Caco-2 (cell line): ENCODE measurements at regions not wholly inside any gene's neighbourhood (a gene's known extent, or its start where the extent isn't known, plus 50 kb on each side); places are given as distances from the start of the nearest gene placed in this dataset.

Experiments
- BruUV-seq: library from RNA; stranded (reverse); fragments of 400-500 nt; replicated peaks from 2 replicates; lab custom pipeline; 2021; lab: Mats Ljungman, UMichigan
- CTCF ChIA-PET: fragments of 300-600 bp; sonication (Branson Sonifier 250); formaldehyde crosslinking; loops from one replicate; lab custom pipeline; 2022; ENCODE audit warnings: antibody characterized with exemption; lab: Charles Lee
- POLR2A ChIA-PET: fragments of 300-600 bp; sonication (Branson Sonifier 250); formaldehyde crosslinking; loops from one replicate; lab custom pipeline; 2022; ENCODE audit warnings: antibody characterized with exemption; lab: Charles Lee
- DNase-seq, 2 experiments: peaks; one replicate each; pipeline versions ENCODE4 v3.0.0 to v3.0.0-alpha.2; 2020 to 2022
- H3K27me3 ChIP-seq: replicated peaks from 2 replicates; pipeline ENCODE4 v1.6.0; 2011; ENCODE audit warnings: low read length; ENCODE audit not compliant: control insufficient read depth, insufficient read depth
- H3K36me3 ChIP-seq: 2 replicates; pipeline ENCODE4 v1.5.1; 2011; ENCODE audit warnings: low read length; ENCODE audit not compliant: control insufficient read depth, insufficient read depth
- H3K4me1 ChIP-seq: fragments of 250-450 bp; sonication (Bioruptor Pico); 2 replicates; pipeline ENCODE4 v1.5.1; 2020; ENCODE audit warnings: mild to moderate bottlenecking
- H3K4me3 ChIP-seq: 2 replicates; pipeline ENCODE4 v1.5.1; 2011; ENCODE audit warnings: low read depth, mild to moderate bottlenecking, control low read depth, low read length
- H3K9me3 ChIP-seq: fragments of 250-450 bp; sonication (Bioruptor Pico); 2 replicates; pipeline ENCODE4 v1.5.1; 2020; ENCODE audit warnings: mild to moderate bottlenecking, moderate library complexity
- H3K27ac Mint-ChIP-seq: one replicate; pipeline ENCODE4 v1.8.0; 2022; ENCODE audit warnings: mixed read lengths; ENCODE audit not compliant: unreplicated experiment
- H3K27me3 Mint-ChIP-seq: one replicate; pipeline ENCODE4 v1.8.0; 2022; ENCODE audit warnings: mixed read lengths; ENCODE audit not compliant: insufficient read depth, unreplicated experiment
- H3K36me3 Mint-ChIP-seq: one replicate; pipeline ENCODE4 v1.8.0; 2022; ENCODE audit warnings: mild to moderate bottlenecking, mixed read lengths; ENCODE audit not compliant: insufficient read depth, unreplicated experiment
- H3K4me1 Mint-ChIP-seq: one replicate; pipeline ENCODE4 v1.8.0; 2022; ENCODE audit warnings: low read depth, mixed read lengths; ENCODE audit not compliant: unreplicated experiment
- H3K4me3 Mint-ChIP-seq: one replicate; pipeline ENCODE4 v1.8.0; 2022; ENCODE audit warnings: mild to moderate bottlenecking, moderate library complexity, mixed read lengths; ENCODE audit not compliant: unreplicated experiment
- H3K9me3 Mint-ChIP-seq: one replicate; pipeline ENCODE4 v1.8.0; 2022; ENCODE audit warnings: mixed read lengths; ENCODE audit not compliant: unreplicated experiment
- CTCF ChIP-seq, 2 experiments: fragments of 200-600 bp in 1 of 2; IDR thresholded peaks; 1 replicate in 1 of 2; 2 replicates in 1 of 2; pipeline versions ENCODE4 v1.5.1 to v1.8.0; 2011 to 2022; ENCODE audit warnings: antibody characterized with exemption in 1 of 2, control low read depth in 1 of 2, inconsistent platforms in 1 of 2, low read depth in 1 of 2, low read length in 1 of 2, mild to moderate bottlenecking in 1 of 2, moderate library complexity in 1 of 2; ENCODE audit not compliant: insufficient read depth in 1 of 2, severe bottlenecking in 1 of 2, unreplicated experiment in 1 of 2
- intact Hi-C: fragments of 100-400 bp; cut with micrococcal nuclease; formaldehyde crosslinking; loops from one replicate; pipeline ENCODE4 v1.10.0; 2022; ENCODE audit not compliant: unreplicated experiment

GRCh38 chr19:28330831-28331230 lies 882.1 kb downstream of the UQCRFS1 start:
- H3K4me3 Mint-ChIP-seq, result no peak overlapping the region
- DNase-seq, result no peak
- 0 out of 2 replicates have a peak, but pooled peaks cover 5% of the 10 kb centered on the region for H3K9me3 ChIP-seq
- TF ChIP-seq CTCF (IDR thresholded peaks at IDR 0.05; ENCODE audit: insufficient read depth in 1 of 2, low read depth in 1 of 2, low read length in 1 of 2, severe bottlenecking in 1 of 2, unreplicated experiment in 1 of 2), result no peak
- BruUV-seq, result no TSS peak
- ChIA-PET POLR2A (no interaction called here), CTCF (no interaction called here)
- no peaks in the 10 kb centered on the region for H3K36me3 Mint-ChIP-seq
- intact Hi-C loops, result no loop called here
- no peaks in the 10 kb centered on the region for H3K36me3 ChIP-seq
- H3K27me3 Mint-ChIP-seq, result no peaks in the 10 kb centered on the region
- no peaks in the 10 kb centered on the region for H3K4me1 ChIP-seq
- H3K4me1 Mint-ChIP-seq, result no peaks in the 10 kb centered on the region
- peaks cover 31% of the 10 kb centered on the region for H3K9me3 Mint-ChIP-seq
- no peaks in the 10 kb centered on the region for H3K27me3 ChIP-seq
- no peak overlapping the region for H3K4me3 ChIP-seq
- no peak overlapping the region for H3K27ac Mint-ChIP-seq

DNA sequence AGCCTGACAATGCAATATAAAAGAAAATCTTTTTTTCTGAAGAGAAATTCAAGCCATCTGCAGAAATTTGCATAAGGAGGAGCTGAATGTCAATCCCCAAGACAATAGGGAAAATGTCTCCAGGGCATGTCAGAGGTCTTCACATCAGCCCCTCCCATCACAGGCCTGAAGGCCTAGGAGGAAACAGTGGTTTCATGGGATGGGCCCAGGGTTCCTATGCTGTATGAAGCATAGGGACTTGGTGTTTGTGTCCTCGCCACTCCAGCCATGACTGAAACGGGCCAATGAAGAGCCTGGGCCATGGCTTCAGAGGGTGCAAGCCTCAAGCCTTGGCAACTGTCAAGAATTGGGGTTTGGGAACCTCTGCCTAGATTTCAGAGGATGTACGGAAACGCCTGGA lies 883.5 kb downstream of the UQCRFS1 start:
- POLR2A ChIA-PET, result no interaction called here
- intact Hi-C loops, result no loop called here
- no peaks in the 10 kb centered on the region for H3K4me1 ChIP-seq
- H3K36me3 Mint-ChIP-seq, result no peaks in the 10 kb centered on the region
- CTCF ChIA-PET, result no interaction called here
- no peaks in the 10 kb centered on the region for H3K27me3 Mint-ChIP-seq
- H3K27me3 ChIP-seq, result no peaks in the 10 kb centered on the region
- no peak overlapping the region for H3K4me3 ChIP-seq
- H3K9me3 Mint-ChIP-seq, result peaks cover 31% of the 10 kb centered on the region
- no peaks in the 10 kb centered on the region for H3K36me3 ChIP-seq
- no TSS peak for BruUV-seq
- H3K9me3 ChIP-seq, result 0 out of 2 replicates have a peak, but pooled peaks cover 5% of the 10 kb centered on the region
- no peak for DNase-seq
- H3K4me1 Mint-ChIP-seq, result no peaks in the 10 kb centered on the region
- no peak for TF ChIP-seq CTCF (IDR thresholded peaks at IDR 0.05; ENCODE audit: insufficient read depth in 1 of 2, low read depth in 1 of 2, low read length in 1 of 2, severe bottlenecking in 1 of 2, unreplicated experiment in 1 of 2)
- no peak overlapping the region for H3K27ac Mint-ChIP-seq
- no peak overlapping the region for H3K4me3 Mint-ChIP-seq

DNA sequence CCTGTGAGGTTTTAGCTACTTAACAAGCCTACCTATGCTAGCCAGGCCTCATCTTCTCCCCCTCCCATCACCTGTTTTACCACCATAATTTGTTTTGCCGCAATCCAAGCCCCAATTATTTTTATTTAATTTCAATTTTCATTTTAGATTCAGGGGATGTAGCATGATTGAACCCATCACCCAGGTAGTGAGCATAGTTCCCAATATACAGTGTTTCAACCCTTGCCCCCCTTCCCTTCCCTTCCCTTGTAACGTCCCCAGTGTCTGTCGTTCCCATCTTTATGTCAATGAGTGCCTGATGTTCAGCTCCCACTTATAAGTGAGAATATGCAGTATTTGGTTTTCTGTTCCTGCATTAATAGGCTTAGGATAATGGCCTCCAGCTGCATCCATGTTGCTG lies 885.0 kb downstream of the UQCRFS1 start:
- POLR2A ChIA-PET, result no interaction called here
- CTCF ChIA-PET, result no interaction called here
- DNase-seq, result no peak
- Mint-ChIP-seq H3K4me1 (no peaks in the 10 kb centered on the region), H3K4me3 (no peak overlapping the region), H3K27ac (no peak overlapping the region), H3K27me3 (no peaks in the 10 kb centered on the region), H3K36me3 (no peaks in the 10 kb centered on the region), H3K9me3 (peaks cover 23% of the 10 kb centered on the region)
- H3K4me3 ChIP-seq, result no peak overlapping the region
- no TSS peak for BruUV-seq
- no peaks in the 10 kb centered on the region for H3K36me3 ChIP-seq
- H3K4me1 ChIP-seq, result no peaks in the 10 kb centered on the region
- no peaks in the 10 kb centered on the region for H3K27me3 ChIP-seq
- H3K9me3 ChIP-seq, result 0 out of 2 replicates have a peak, but pooled peaks cover 5% of the 10 kb centered on the region
- intact Hi-C loops, result no loop called here
- no peak for TF ChIP-seq CTCF (IDR thresholded peaks at IDR 0.05; ENCODE audit: insufficient read depth in 1 of 2, low read depth in 1 of 2, low read length in 1 of 2, severe bottlenecking in 1 of 2, unreplicated experiment in 1 of 2)
